K562 (cell line): ENCODE measurements at regions not wholly inside any gene's neighbourhood (a gene's known extent, or its start where the extent isn't known, plus 50 kb on each side); places are given as distances from the start of the nearest gene placed in this dataset.

ENCODE experiments used
- ATAC-seq: fragments of 200-7000 bp; cut with Tn5 transposase; 3 replicates; pipeline ENCODE4 v1.9.1; 2020; ENCODE audit warnings: moderate library complexity
- BruUV-seq: library from RNA; stranded (reverse); fragments of 400-500 nt; replicated peaks from 2 replicates; lab custom pipeline; 2021; lab: Mats Ljungman, UMichigan
- CTCF ChIA-PET: fragments of 300-600 bp; formaldehyde crosslinking; extraction: SDS; loops from one replicate; lab custom pipeline; 2021; ENCODE audit warnings: low intra/inter-chr PET ratio; lab: Yijun Ruan, JAX
- POLR2A ChIA-PET: fragments of 300-600, 350-650 bp; sonication (Branson Sonifier 250); formaldehyde crosslinking; extraction: SDS; loops from one replicate; lab custom pipeline; 2021; ENCODE audit warnings: antibody characterized with exemption, inconsistent platforms; lab: Yijun Ruan, JAX
- DNase-seq, 4 experiments: peaks; one replicate each; pipeline versions ENCODE4 v3.0.0 to v3.0.0-alpha.2; 2011 to 2018; ENCODE audit warnings: low spot score in 3 of 4, mixed read lengths in 3 of 4; ENCODE audit errors: extremely low read depth in 1 of 4
- FAIRE-seq: peaks from 2 replicates; lab custom pipeline; 2011; peaks lifted over from hg19 to GRCh38; lab: Jason Lieb, UNC
- H2AFZ ChIP-seq: 2 replicates; pipeline ENCODE4 v1.6.0; 2011; ENCODE audit warnings: low read depth, low read length, control low read depth, inconsistent platforms
- H3K27ac ChIP-seq: fragments of 200-600 bp; 3 replicates; pipeline ENCODE4 v1.8.0; 2011; ENCODE audit warnings: low read depth, mild to moderate bottlenecking, control low read depth, inconsistent platforms, low read length, moderate library complexity, mixed read lengths; ENCODE audit errors: extremely low read depth
- H3K27me3 ChIP-seq, 2 experiments: fragments of 300-600 bp in 1 of 2; 2 replicates in 1 of 2; 3 replicates in 1 of 2; pipeline versions ENCODE4 v1.6.0 to v1.8.0; 2011; ENCODE audit warnings: inconsistent platforms in 2 of 2, low read length in 2 of 2, mild to moderate bottlenecking in 1 of 2, mixed read lengths in 1 of 2, moderate library complexity in 1 of 2; ENCODE audit not compliant: control insufficient read depth in 2 of 2, insufficient read depth in 2 of 2
- H3K36me3 ChIP-seq: fragments of 300-600 bp; 3 replicates; pipeline ENCODE4 v1.8.0; 2011; ENCODE audit warnings: mild to moderate bottlenecking, low read length, inconsistent platforms; ENCODE audit not compliant: control insufficient read depth, insufficient read depth
- H3K4me1 ChIP-seq, 2 experiments: fragments of 200-600 bp in 1 of 2; replicated peaks in 1 of 2; 2 replicates in 1 of 2; 3 replicates in 1 of 2; pipeline versions ENCODE4 v1.5.1 to v1.8.0; 2011; ENCODE audit warnings: inconsistent platforms in 2 of 2, low read length in 2 of 2, mild to moderate bottlenecking in 1 of 2, mixed read lengths in 1 of 2, moderate library complexity in 1 of 2; ENCODE audit not compliant: control insufficient read depth in 2 of 2, insufficient read depth in 2 of 2
- H3K4me2 ChIP-seq: 2 replicates; pipeline ENCODE4 v1.6.1; 2011; ENCODE audit warnings: low read length, control low read depth, inconsistent platforms, mixed read lengths; ENCODE audit not compliant: insufficient read depth
- H3K4me3 ChIP-seq: fragments of 200-600 bp; sonication (generic), shearing (Covaris generic); 2 replicates; pipeline ENCODE4 v1.5.1; 2016; ENCODE audit warnings: control low read depth, inconsistent platforms
- H3K79me2 ChIP-seq: fragments of 200-600 bp; 3 replicates; pipeline ENCODE4 v1.8.0; 2011; ENCODE audit warnings: low read length, inconsistent platforms; ENCODE audit not compliant: control insufficient read depth, insufficient read depth
- H3K9ac ChIP-seq, 2 experiments: 2 replicates each; pipeline versions ENCODE4 v1.6.0 to v1.6.1; 2011; ENCODE audit warnings: low read depth in 2 of 2, low read length in 2 of 2, control low read depth in 1 of 2, inconsistent platforms in 1 of 2, mild to moderate bottlenecking in 1 of 2, mixed read lengths in 1 of 2; ENCODE audit not compliant: insufficient read depth in 1 of 2
- H3K9me1 ChIP-seq: one replicate; pipeline ENCODE4 v1.6.0; 2011; ENCODE audit warnings: inconsistent platforms, mild to moderate bottlenecking, low read length, moderate library complexity; ENCODE audit not compliant: control insufficient read depth, insufficient read depth
- H3K9me3 ChIP-seq: replicated peaks from 2 replicates; pipeline ENCODE4 v1.5.1; 2011; ENCODE audit warnings: low read depth, low read length, inconsistent platforms; ENCODE audit not compliant: control insufficient read depth, insufficient read depth
- H4K20me1 ChIP-seq: replicated peaks from 2 replicates; pipeline ENCODE4 v1.6.1; 2011; ENCODE audit warnings: low read length, inconsistent platforms, mixed read lengths; ENCODE audit not compliant: control insufficient read depth, insufficient read depth
- ETV5 ChIP-seq: sonication (generic); formaldehyde crosslinking; IDR thresholded peaks from 2 replicates; pipeline ENCODE4 v1.4.0; 2020; ENCODE audit warnings: low read depth, mild to moderate bottlenecking, missing genetic modification reagents
- HNRNPLL ChIP-seq: fragments of 200-400 bp; formaldehyde crosslinking; IDR thresholded peaks from 2 replicates; pipeline ENCODE4 v1.6.1; 2017; ENCODE audit warnings: low read length, low read depth, mild to moderate bottlenecking; ENCODE audit not compliant: poor library complexity, severe bottlenecking
- MBD1 ChIP-seq: fragments of 250-450 bp; sonication (Bioruptor Pico); IDR thresholded peaks from 2 replicates; pipeline ENCODE4 v1.8.0; 2022; ENCODE audit warnings: inconsistent platforms
- NCOA6 ChIP-seq: fragments of 450-650 bp; IDR thresholded peaks from 2 replicates; pipeline ENCODE4 v1.6.1; 2017; ENCODE audit warnings: mild to moderate bottlenecking
- XRCC4 ChIP-seq: IDR thresholded peaks from one replicate; pipeline ENCODE4 v1.6.1; 2011; ENCODE audit not compliant: insufficient read depth, insufficient read length; ENCODE audit errors: extremely low read depth
- ZBTB49 ChIP-seq: sonication (generic); formaldehyde crosslinking; IDR thresholded peaks from 2 replicates; pipeline ENCODE4 v1.8.0; 2022; ENCODE audit warnings: missing genetic modification reagents, mild to moderate bottlenecking, borderline replicate concordance
- ZNF444 ChIP-seq: fragments of 250-450 bp; sonication (Bioruptor Pico); IDR thresholded peaks from 2 replicates; pipeline ENCODE4 v1.4.0; 2020; ENCODE audit warnings: mild to moderate bottlenecking, moderate library complexity
- WGBS: fragments of 100-300 bp; shearing (Covaris generic); methylation state at CpG from one replicate; pipeline ENCODE4 v1.1.6; 2016; ENCODE audit warnings: low coverage, mixed read lengths; ENCODE audit not compliant: insufficient coverage; ENCODE audit errors: missing lambda C conversion rate; 5-methylcytosine and 5-hydroxymethylcytosine counted together
- in situ Hi-C: fragments of 300-500 bp; cut with MboI; formaldehyde crosslinking; loops from 4 replicates; pipeline ENCODE4 v1.15.0; 2018; ENCODE audit warnings: inconsistent platforms, mixed read lengths
- intact Hi-C: fragments of 100-400 bp; cut with micrococcal nuclease; formaldehyde crosslinking; loops from 2 replicates; pipeline ENCODE4 v1.14.2; 2022

- Histone ChIP-seq H3K27me3 (no peaks in the 10 kb centered on the region), H3K9me1 (no peaks in the 10 kb centered on the region), H2AFZ (no peak overlapping the region), H3K4me3 (no peak overlapping the region), H3K27ac (no peak overlapping the region), H3K9ac (no peak overlapping the region), H3K4me2 (no peak overlapping the region), H3K4me1 (no peaks in the 10 kb centered on the region), H3K79me2 (no peaks in the 10 kb centered on the region), H4K20me1 (no peaks in the 10 kb centered on the region), H3K9me3 (no peaks in the 10 kb centered on the region), H3K36me3 (no peaks in the 10 kb centered on the region)
- TF ChIP-seq XRCC4 (no peak), ETV5 (no peak), NCOA6 (no peak), MBD1 (CRISPR knock-in tag) (no peak), ZBTB49 (CRISPR knock-in tag) (no peak), ZNF444 (CRISPR knock-in tag) (no peak), HNRNPLL (no peak)
- no peak for ATAC-seq
- no TSS peak for BruUV-seq
- in situ Hi-C loops = no loop called here
- ChIA-PET CTCF (no interaction called here), POLR2A (no interaction called here)
- 0% methylated on average over 2 of the region's 2 CpGs for WGBS
- DNase-seq = no peak
- no peak for FAIRE-seq
- intact Hi-C loops = no loop called here
Measured at GRCh38 chr2:211132573-211132972, 576.2 kb downstream of the CPS1 start.
